ENCODE measurements at regions not wholly inside any gene's neighbourhood (a gene's known extent, or its start where the extent isn't known, plus 50 kb on each side); places are given as distances from the start of the nearest gene placed in this dataset.

DNA sequence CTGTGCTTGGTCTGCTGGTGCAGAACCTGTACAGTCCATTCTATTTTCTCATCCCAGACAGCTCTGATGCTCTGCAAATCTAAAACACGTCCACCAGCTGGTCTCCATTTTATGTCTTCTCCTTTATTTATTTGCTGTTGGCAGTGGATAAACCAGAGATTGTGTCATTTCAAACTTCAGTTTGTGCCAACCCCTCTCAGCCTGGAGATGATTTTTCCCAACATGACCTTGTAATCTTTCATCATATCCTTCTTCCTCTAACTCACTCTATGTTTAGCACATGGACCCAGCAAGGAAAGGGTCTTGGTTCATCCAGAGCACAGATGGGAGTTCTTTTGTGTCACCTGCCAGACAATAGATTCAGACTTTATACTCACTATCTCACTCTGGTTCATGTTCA, 273.2 kb downstream of the MTX2 start:
- Histone ChIP-seq H3K36me3 (ENCODE audit: control insufficient read depth, insufficient read depth, low read length) (no peaks in the 10 kb centered on the region), H3K4me3 (ENCODE audit: low read depth, low read length) (no peak overlapping the region), H3K27me3 (ENCODE audit: control insufficient read depth, insufficient read depth, low read length) (peaks cover 5% of the 10 kb centered on the region)
- CTCF ChIA-PET: interaction anchor here (1.0 kb wide), 1 partner anchor 17 kb away, joined by 4 read pairs; no protein-coding TSS in a partner anchor
- POLR2A ChIA-PET: no interaction called here
- TF ChIP-seq CTCF (IDR thresholded peaks at IDR 0.05; ENCODE audit: insufficient read depth, low read depth, low read length): no peak
- no peak for DNase-seq (ENCODE audit: low read depth)

- POLR2A ChIA-PET: no interaction called here
- CTCF ChIA-PET: no interaction called here
- TF ChIP-seq CTCF (IDR thresholded peaks at IDR 0.05; ENCODE audit: insufficient read depth, low read depth, low read length): no peak
- no peak for DNase-seq (ENCODE audit: low read depth)
- Histone ChIP-seq H3K36me3 (ENCODE audit: control insufficient read depth, insufficient read depth, low read length) (no peaks in the 10 kb centered on the region), H3K27me3 (ENCODE audit: control insufficient read depth, insufficient read depth, low read length) (peaks cover 6% of the 10 kb centered on the region), H3K4me3 (ENCODE audit: low read depth, low read length) (no peak overlapping the region)
These were observed 275.3 kb downstream of the MTX2 start for GRCh38 chr2:176544557-176544956.

- Histone ChIP-seq H3K27me3 (ENCODE audit: control insufficient read depth, insufficient read depth, low read length) (peaks cover 6% of the 10 kb centered on the region), H3K36me3 (ENCODE audit: control insufficient read depth, insufficient read depth, low read length) (no peaks in the 10 kb centered on the region), H3K4me3 (ENCODE audit: low read depth, low read length) (no peak overlapping the region)
- DNase-seq (ENCODE audit: low read depth): no peak
- CTCF ChIA-PET: interaction anchor here (0.6 kb wide), 1 partner anchor 90 kb away, joined by 3 read pairs; no protein-coding TSS in a partner anchor
- no peak for TF ChIP-seq CTCF (IDR thresholded peaks at IDR 0.05; ENCODE audit: insufficient read depth, low read depth, low read length)
- POLR2A ChIA-PET: no interaction called here
These were observed 276.0 kb downstream of the MTX2 start for GRCh38 chr2:176544991-176545956.

DNA sequence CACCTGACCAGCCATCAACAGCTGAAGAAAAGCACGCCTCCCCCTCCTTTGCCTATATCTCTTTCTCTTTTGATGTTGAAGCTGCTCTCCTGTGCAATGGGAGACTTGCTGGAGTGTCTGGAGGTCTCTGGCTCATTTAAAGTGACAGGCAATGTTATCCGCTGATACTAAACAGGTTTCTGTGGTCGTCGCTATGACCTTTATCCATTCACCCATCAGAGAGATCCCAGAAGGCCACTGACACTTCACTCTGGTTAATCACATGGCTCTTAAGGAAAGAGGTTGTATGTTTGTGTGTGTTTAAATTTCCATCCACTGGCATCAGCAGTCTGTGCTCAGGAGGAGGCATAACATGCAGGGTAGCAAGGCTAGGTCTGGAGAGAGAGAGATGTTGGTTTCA, 277.3 kb downstream of the MTX2 start:
- no peak overlapping the region for H3K4me3 ChIP-seq (ENCODE audit: low read depth, low read length)
- TF ChIP-seq CTCF (IDR thresholded peaks at IDR 0.05; ENCODE audit: insufficient read depth, low read depth, low read length): no peak
- H3K36me3 ChIP-seq (ENCODE audit: control insufficient read depth, insufficient read depth, low read length): no peaks in the 10 kb centered on the region
- no peak for DNase-seq (ENCODE audit: low read depth)
- ChIA-PET CTCF (interaction anchor here (0.6 kb wide), 1 partner anchor 92 kb away, joined by 3 read pairs; no protein-coding TSS in a partner anchor), POLR2A (no interaction called here)
- peaks cover 6% of the 10 kb centered on the region for H3K27me3 ChIP-seq (ENCODE audit: control insufficient read depth, insufficient read depth, low read length)

DNA sequence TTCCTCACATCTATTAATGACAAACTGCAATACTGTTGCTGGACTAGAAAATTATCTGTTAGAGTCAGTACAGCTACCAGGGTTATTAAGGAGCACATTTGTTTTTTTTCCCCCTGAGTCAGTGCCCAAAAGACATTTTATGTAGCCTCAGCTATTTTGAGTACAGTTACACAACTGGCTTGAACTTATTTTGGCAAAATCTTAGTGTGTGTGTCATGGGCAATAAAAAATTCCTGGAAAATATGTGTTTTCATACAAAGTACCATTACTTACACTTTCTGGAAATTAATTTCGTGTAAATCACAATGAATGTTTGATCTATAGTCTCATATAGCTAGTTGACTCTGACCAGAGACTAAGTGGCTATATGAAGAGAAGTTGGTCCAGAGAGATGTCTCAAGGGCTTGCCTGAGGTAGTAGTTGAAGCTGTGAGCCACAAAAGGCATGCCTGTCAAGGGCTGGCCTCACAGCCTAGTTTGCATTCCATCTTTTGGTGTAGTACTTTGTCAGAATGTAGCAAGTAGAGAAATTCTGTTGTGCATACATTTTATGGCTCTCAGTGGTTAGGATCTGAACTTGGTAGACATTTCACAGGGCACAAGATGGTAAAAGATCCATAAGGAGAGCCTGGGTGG, 283.4 kb downstream of the MTX2 start:
- no peaks in the 10 kb centered on the region for H3K36me3 ChIP-seq (ENCODE audit: control insufficient read depth, insufficient read depth, low read length)
- no peak overlapping the region for H3K4me3 ChIP-seq (ENCODE audit: low read depth, low read length)
- H3K27me3 ChIP-seq (ENCODE audit: control insufficient read depth, insufficient read depth, low read length): peaks cover 8% of the 10 kb centered on the region
- ChIA-PET POLR2A (no interaction called here), CTCF (interaction anchor here (0.8 to 6.9 kb wide), 14 partner anchors 11 to 426 kb away, joined by 3 to 92 read pairs (median 4); no protein-coding TSS in a partner anchor)
- peak; percentile 75 for DNase-seq (ENCODE audit: low read depth)
- TF ChIP-seq CTCF (IDR thresholded peaks at IDR 0.05; ENCODE audit: insufficient read depth, low read depth, low read length): no peak
